K562 (cell line): ENCODE measurements at regions not wholly inside any gene's neighbourhood (a gene's known extent, or its start where the extent isn't known, plus 50 kb on each side); places are given as distances from the start of the nearest gene placed in this dataset.

ENCODE experiments used
- ATAC-seq: fragments of 200-7000 bp; cut with Tn5 transposase; 3 replicates; pipeline ENCODE4 v1.9.1; 2020; ENCODE audit warnings: moderate library complexity
- BruUV-seq: library from RNA; stranded (reverse); fragments of 400-500 nt; replicated peaks from 2 replicates; lab custom pipeline; 2021; lab: Mats Ljungman, UMichigan
- CTCF ChIA-PET: fragments of 300-600 bp; formaldehyde crosslinking; extraction: SDS; loops from one replicate; lab custom pipeline; 2021; ENCODE audit warnings: low intra/inter-chr PET ratio; lab: Yijun Ruan, JAX
- POLR2A ChIA-PET: fragments of 300-600, 350-650 bp; sonication (Branson Sonifier 250); formaldehyde crosslinking; extraction: SDS; loops from one replicate; lab custom pipeline; 2021; ENCODE audit warnings: antibody characterized with exemption, inconsistent platforms; lab: Yijun Ruan, JAX
- DNase-seq, 4 experiments: peaks; one replicate each; pipeline versions ENCODE4 v3.0.0 to v3.0.0-alpha.2; 2011 to 2018; ENCODE audit warnings: low spot score in 3 of 4, mixed read lengths in 3 of 4; ENCODE audit errors: extremely low read depth in 1 of 4
- FAIRE-seq: peaks from 2 replicates; lab custom pipeline; 2011; peaks lifted over from hg19 to GRCh38; lab: Jason Lieb, UNC
- H2AFZ ChIP-seq: 2 replicates; pipeline ENCODE4 v1.6.0; 2011; ENCODE audit warnings: low read depth, low read length, control low read depth, inconsistent platforms
- H3K27ac ChIP-seq: fragments of 200-600 bp; 3 replicates; pipeline ENCODE4 v1.8.0; 2011; ENCODE audit warnings: low read depth, mild to moderate bottlenecking, control low read depth, inconsistent platforms, low read length, moderate library complexity, mixed read lengths; ENCODE audit errors: extremely low read depth
- H3K27me3 ChIP-seq, 2 experiments: fragments of 300-600 bp in 1 of 2; 2 replicates in 1 of 2; 3 replicates in 1 of 2; pipeline versions ENCODE4 v1.6.0 to v1.8.0; 2011; ENCODE audit warnings: inconsistent platforms in 2 of 2, low read length in 2 of 2, mild to moderate bottlenecking in 1 of 2, mixed read lengths in 1 of 2, moderate library complexity in 1 of 2; ENCODE audit not compliant: control insufficient read depth in 2 of 2, insufficient read depth in 2 of 2
- H3K36me3 ChIP-seq: fragments of 300-600 bp; 3 replicates; pipeline ENCODE4 v1.8.0; 2011; ENCODE audit warnings: mild to moderate bottlenecking, low read length, inconsistent platforms; ENCODE audit not compliant: control insufficient read depth, insufficient read depth
- H3K4me1 ChIP-seq, 2 experiments: fragments of 200-600 bp in 1 of 2; replicated peaks in 1 of 2; 2 replicates in 1 of 2; 3 replicates in 1 of 2; pipeline versions ENCODE4 v1.5.1 to v1.8.0; 2011; ENCODE audit warnings: inconsistent platforms in 2 of 2, low read length in 2 of 2, mild to moderate bottlenecking in 1 of 2, mixed read lengths in 1 of 2, moderate library complexity in 1 of 2; ENCODE audit not compliant: control insufficient read depth in 2 of 2, insufficient read depth in 2 of 2
- H3K4me2 ChIP-seq: 2 replicates; pipeline ENCODE4 v1.6.1; 2011; ENCODE audit warnings: low read length, control low read depth, inconsistent platforms, mixed read lengths; ENCODE audit not compliant: insufficient read depth
- H3K4me3 ChIP-seq: fragments of 200-600 bp; sonication (generic), shearing (Covaris generic); 2 replicates; pipeline ENCODE4 v1.5.1; 2016; ENCODE audit warnings: control low read depth, inconsistent platforms
- H3K79me2 ChIP-seq: fragments of 200-600 bp; 3 replicates; pipeline ENCODE4 v1.8.0; 2011; ENCODE audit warnings: low read length, inconsistent platforms; ENCODE audit not compliant: control insufficient read depth, insufficient read depth
- H3K9ac ChIP-seq, 2 experiments: 2 replicates each; pipeline versions ENCODE4 v1.6.0 to v1.6.1; 2011; ENCODE audit warnings: low read depth in 2 of 2, low read length in 2 of 2, control low read depth in 1 of 2, inconsistent platforms in 1 of 2, mild to moderate bottlenecking in 1 of 2, mixed read lengths in 1 of 2; ENCODE audit not compliant: insufficient read depth in 1 of 2
- H3K9me1 ChIP-seq: one replicate; pipeline ENCODE4 v1.6.0; 2011; ENCODE audit warnings: inconsistent platforms, mild to moderate bottlenecking, low read length, moderate library complexity; ENCODE audit not compliant: control insufficient read depth, insufficient read depth
- H3K9me3 ChIP-seq: replicated peaks from 2 replicates; pipeline ENCODE4 v1.5.1; 2011; ENCODE audit warnings: low read depth, low read length, inconsistent platforms; ENCODE audit not compliant: control insufficient read depth, insufficient read depth
- H4K20me1 ChIP-seq: replicated peaks from 2 replicates; pipeline ENCODE4 v1.6.1; 2011; ENCODE audit warnings: low read length, inconsistent platforms, mixed read lengths; ENCODE audit not compliant: control insufficient read depth, insufficient read depth
- CEBPG ChIP-seq, 3 experiments: fragments of 200-800 bp in 1 of 3; sonication (Bioruptor generic) in 1 of 3; sonication (generic) in 1 of 3; formaldehyde crosslinking in 1 of 3; IDR thresholded peaks in 2 of 3; conservative IDR thresholded peaks in 1 of 3; 2 replicates each; pipeline versions ENCODE4 v1.6.1 to v1.8.0; 2016 to 2022; ENCODE audit warnings: missing compliant biosample characterization in 2 of 3, missing genetic modification characterization in 2 of 3, mild to moderate bottlenecking in 1 of 3, missing genetic modification reagents in 1 of 3
- CTCFL ChIP-seq: IDR thresholded peaks from 2 replicates; pipeline ENCODE4 v1.6.1; 2011; ENCODE audit warnings: borderline replicate concordance, low read depth, mild to moderate bottlenecking, moderate library complexity, low read length; ENCODE audit not compliant: insufficient read depth, poor library complexity, severe bottlenecking
- POLR2B ChIP-seq: fragments of 450-650 bp; IDR thresholded peaks from 2 replicates; pipeline ENCODE4 v1.6.1; 2018; ENCODE audit warnings: low read depth; ENCODE audit not compliant: partially characterized antibody
- TFAP4 ChIP-seq: sonication (generic); formaldehyde crosslinking; IDR thresholded peaks from 2 replicates; pipeline ENCODE4 v1.8.0; 2022; ENCODE audit warnings: missing genetic modification reagents, mild to moderate bottlenecking, moderate library complexity, borderline replicate concordance
- TRIM24 ChIP-seq, 2 experiments: fragments of 450-650 bp; IDR thresholded peaks; 2 replicates each; pipeline ENCODE4 v1.6.1; 2016
- ZNF41 ChIP-seq: fragments of 250-450 bp; sonication (Bioruptor Pico); conservative IDR thresholded peaks from 2 replicates; pipeline ENCODE4 v1.4.0; 2020; ENCODE audit warnings: mild to moderate bottlenecking
- WGBS: fragments of 100-300 bp; shearing (Covaris generic); methylation state at CpG from one replicate; pipeline ENCODE4 v1.1.6; 2016; ENCODE audit warnings: low coverage, mixed read lengths; ENCODE audit not compliant: insufficient coverage; ENCODE audit errors: missing lambda C conversion rate; 5-methylcytosine and 5-hydroxymethylcytosine counted together
- in situ Hi-C: fragments of 300-500 bp; cut with MboI; formaldehyde crosslinking; loops from 4 replicates; pipeline ENCODE4 v1.15.0; 2018; ENCODE audit warnings: inconsistent platforms, mixed read lengths
- intact Hi-C: fragments of 100-400 bp; cut with micrococcal nuclease; formaldehyde crosslinking; loops from 2 replicates; pipeline ENCODE4 v1.14.2; 2022
- TF ChIP-seq, protein P1 (sequence below): fragments of 150-350 bp; IDR thresholded peaks from 2 replicates; pipeline ENCODE4 v1.6.1; 2014; ENCODE audit warnings: low read depth, mild to moderate bottlenecking, low read length, borderline replicate concordance

GRCh38 chr19:28332886-28333285 lies 880.1 kb downstream of the UQCRFS1 start:
- no peaks in the 10 kb centered on the region; a peak in 1 of 5 replicates for H3K27me3 ChIP-seq
- 3% methylated on average over 2 of the region's 2 CpGs for WGBS
- TF ChIP-seq CEBPG (CRISPR knock-in tag; IDR thresholded peaks at IDR 0.05) = no peak
- TF ChIP-seq CEBPG (tag; conservative IDR thresholded peaks at IDR 0.05 in 1 of 2, IDR thresholded peaks at IDR 0.05 in 1 of 2) = no peak
- TF ChIP-seq TFAP4 (CRISPR knock-in tag) = no peak
- ATAC-seq (no peak), DNase-seq (no peak), FAIRE-seq (no peak)
- no peak overlapping the region for H3K9ac ChIP-seq
- H3K36me3 ChIP-seq = no peaks in the 10 kb centered on the region
- H3K9me1 ChIP-seq = no peaks in the 10 kb centered on the region
- in situ Hi-C loops (no loop called here), intact Hi-C loops (no loop called here)
- H3K79me2 ChIP-seq = no peaks in the 10 kb centered on the region
- H3K27ac ChIP-seq = no peak overlapping the region
- H3K4me3 ChIP-seq = no peak overlapping the region
- H3K4me1 ChIP-seq = no peaks in the 10 kb centered on the region
- POLR2A ChIA-PET = no interaction called here
- CTCF ChIA-PET = no interaction called here
- H2AFZ ChIP-seq = no peak overlapping the region
- H3K4me2 ChIP-seq = no peak overlapping the region
- H3K9me3 ChIP-seq = no peaks in the 10 kb centered on the region
- no TSS peak for BruUV-seq
- no peaks in the 10 kb centered on the region for H4K20me1 ChIP-seq

- Histone ChIP-seq H3K4me2 (no peak overlapping the region), H2AFZ (no peak overlapping the region), H3K9me3 (no peaks in the 10 kb centered on the region), H4K20me1 (no peaks in the 10 kb centered on the region), H3K27ac (no peak overlapping the region), H3K79me2 (no peaks in the 10 kb centered on the region), H3K36me3 (no peaks in the 10 kb centered on the region), H3K9me1 (no peaks in the 10 kb centered on the region), H3K9ac (no peak overlapping the region), H3K4me1 (no peaks in the 10 kb centered on the region), H3K4me3 (no peak overlapping the region), H3K27me3 (no peaks in the 10 kb centered on the region; a peak in 1 of 5 replicates)
- in situ Hi-C loops = no loop called here
- CTCF ChIA-PET = no interaction called here
- DNase-seq = no peak
- intact Hi-C loops = no loop called here
- ATAC-seq = no peak
- FAIRE-seq = no peak
- 0% methylated on average over 3 of the region's 3 CpGs for WGBS
- POLR2A ChIA-PET = no interaction called here
- BruUV-seq = no TSS peak
- TF ChIP-seq POLR2B = no peak
- TF ChIP-seq CTCFL = no peak
- TF ChIP-seq, protein P1, sequence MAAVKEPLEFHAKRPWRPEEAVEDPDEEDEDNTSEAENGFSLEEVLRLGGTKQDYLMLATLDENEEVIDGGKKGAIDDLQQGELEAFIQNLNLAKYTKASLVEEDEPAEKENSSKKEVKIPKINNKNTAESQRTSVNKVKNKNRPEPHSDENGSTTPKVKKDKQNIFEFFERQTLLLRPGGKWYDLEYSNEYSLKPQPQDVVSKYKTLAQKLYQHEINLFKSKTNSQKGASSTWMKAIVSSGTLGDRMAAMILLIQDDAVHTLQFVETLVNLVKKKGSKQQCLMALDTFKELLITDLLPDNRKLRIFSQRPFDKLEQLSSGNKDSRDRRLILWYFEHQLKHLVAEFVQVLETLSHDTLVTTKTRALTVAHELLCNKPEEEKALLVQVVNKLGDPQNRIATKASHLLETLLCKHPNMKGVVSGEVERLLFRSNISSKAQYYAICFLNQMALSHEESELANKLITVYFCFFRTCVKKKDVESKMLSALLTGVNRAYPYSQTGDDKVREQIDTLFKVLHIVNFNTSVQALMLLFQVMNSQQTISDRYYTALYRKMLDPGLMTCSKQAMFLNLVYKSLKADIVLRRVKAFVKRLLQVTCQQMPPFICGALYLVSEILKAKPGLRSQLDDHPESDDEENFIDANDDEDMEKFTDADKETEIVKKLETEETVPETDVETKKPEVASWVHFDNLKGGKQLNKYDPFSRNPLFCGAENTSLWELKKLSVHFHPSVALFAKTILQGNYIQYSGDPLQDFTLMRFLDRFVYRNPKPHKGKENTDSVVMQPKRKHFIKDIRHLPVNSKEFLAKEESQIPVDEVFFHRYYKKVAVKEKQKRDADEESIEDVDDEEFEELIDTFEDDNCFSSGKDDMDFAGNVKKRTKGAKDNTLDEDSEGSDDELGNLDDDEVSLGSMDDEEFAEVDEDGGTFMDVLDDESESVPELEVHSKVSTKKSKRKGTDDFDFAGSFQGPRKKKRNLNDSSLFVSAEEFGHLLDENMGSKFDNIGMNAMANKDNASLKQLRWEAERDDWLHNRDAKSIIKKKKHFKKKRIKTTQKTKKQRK = no peak
- TF ChIP-seq ZNF41 (CRISPR knock-in tag) = no peak
- TF ChIP-seq TRIM24 (IDR thresholded peaks at IDR 0.05) = no peak
These were observed 880.6 kb downstream of the UQCRFS1 start for GRCh38 chr19:28332351-28332750.
